ENCODE measurements at regions not wholly inside any gene's neighbourhood (a gene's known extent, or its start where the extent isn't known, plus 50 kb on each side); places are given as distances from the start of the nearest gene placed in this dataset.

GRCh38 chr21:43315244-43316137, 111.4 kb downstream of the SIK1 start:
- H2BK12ac ChIP-seq (ENCODE audit: low read length), result no peak overlapping the region
- H2AK5ac ChIP-seq (ENCODE audit: low read length), result no peak overlapping the region
- H4K8ac ChIP-seq (ENCODE audit: low read depth, low read length), result no peak overlapping the region
- no peak overlapping the region for H4K91ac ChIP-seq (ENCODE audit: low read depth, low read length)
- no peak overlapping the region for H3K4me2 ChIP-seq (ENCODE audit: low read length)
- H3K9me3 ChIP-seq (ENCODE audit: insufficient read depth, low read depth, low read length), result peaks cover 10% of the 10 kb centered on the region
- no peak overlapping the region for H3K18ac ChIP-seq (ENCODE audit: low read length)
- H3K4me1 ChIP-seq (ENCODE audit: control insufficient read depth in 1 of 2, insufficient read depth in 2 of 2, low read length in 2 of 2), result peaks cover 6 to 10% of the 10 kb centered on the region in 2 experiments
- H3K27me3 ChIP-seq (ENCODE audit: insufficient read depth, low read length), result no peaks in the 10 kb centered on the region
- no peaks in the 10 kb centered on the region for H3K36me3 ChIP-seq (ENCODE audit: control insufficient read depth in 1 of 2, insufficient read depth in 2 of 2, low read length in 2 of 2)
- H3K27ac ChIP-seq (ENCODE audit: low read depth, low read length), result no peak overlapping the region
- no peaks in the 10 kb centered on the region for H3K79me1 ChIP-seq (ENCODE audit: low read length)
- no peak overlapping the region for H3K23ac ChIP-seq (ENCODE audit: low read length)
- WGBS (ENCODE audit: extremely low coverage, insufficient coverage, insufficient read length), result 100% methylated on average over 1 of the region's 27 CpGs
- no peak overlapping the region for H3K4me3 ChIP-seq (ENCODE audit: low read depth, low read length)
- H2BK120ac ChIP-seq (ENCODE audit: insufficient read depth, low read length, poor library complexity), result no peak overlapping the region
- DNase-seq, result no peak
- H3K4ac ChIP-seq (ENCODE audit: low read depth, low read length), result no peak overlapping the region
- no peak overlapping the region for H4K12ac ChIP-seq (ENCODE audit: low read depth, low read length)
- H2BK5ac ChIP-seq (ENCODE audit: low read depth, low read length, poor library complexity), result no peak overlapping the region
- H3K79me2 ChIP-seq (ENCODE audit: control insufficient read depth, insufficient read depth, low read length, poor library complexity), result no peaks in the 10 kb centered on the region
- H3K14ac ChIP-seq (ENCODE audit: low read length), result no peak overlapping the region
- H2AFZ ChIP-seq (ENCODE audit: insufficient read depth, low read length, poor library complexity), result no peak overlapping the region
- no peak overlapping the region for H3K9ac ChIP-seq (ENCODE audit: low read length)

DNA sequence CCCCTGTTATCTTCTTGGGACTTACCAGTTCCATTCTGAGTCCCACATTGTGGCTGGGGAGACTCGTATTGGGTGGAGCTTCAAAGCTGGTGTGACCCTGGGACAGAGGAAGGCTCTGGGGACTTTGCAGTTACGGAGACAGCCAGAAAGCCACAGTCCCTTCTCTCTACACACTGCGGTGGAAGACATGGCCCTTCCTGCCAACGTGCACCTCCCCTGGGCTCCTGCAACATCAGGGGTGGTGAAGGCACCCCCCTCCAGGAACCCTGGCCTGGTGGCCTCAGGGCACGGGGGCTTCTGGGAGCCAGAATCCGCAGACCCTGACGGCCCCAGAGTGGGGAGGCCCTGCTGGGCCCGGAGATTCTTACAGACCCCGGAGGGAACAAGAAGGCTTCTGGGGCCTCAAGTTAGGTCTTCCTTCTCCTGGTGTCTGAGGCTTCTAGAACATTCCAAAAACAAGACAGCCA, 113.0 kb downstream of the SIK1 start:
- Histone ChIP-seq H4K12ac (ENCODE audit: low read depth, low read length) (no peak overlapping the region), H4K8ac (ENCODE audit: low read depth, low read length) (no peak overlapping the region), H3K27ac (ENCODE audit: low read depth, low read length) (no peak overlapping the region), H3K4me3 (ENCODE audit: low read depth, low read length) (no peak overlapping the region), H3K9me3 (ENCODE audit: insufficient read depth, low read depth, low read length) (peaks cover 9% of the 10 kb centered on the region), H3K18ac (ENCODE audit: low read length) (no peak overlapping the region), H4K91ac (ENCODE audit: low read depth, low read length) (no peak overlapping the region), H3K9ac (ENCODE audit: low read length) (no peak overlapping the region), H3K4me1 (ENCODE audit: control insufficient read depth in 1 of 2, insufficient read depth in 2 of 2, low read length in 2 of 2) (peaks cover 6 to 8% of the 10 kb centered on the region in 2 experiments), H3K4ac (ENCODE audit: low read depth, low read length) (no peak overlapping the region), H3K79me1 (ENCODE audit: low read length) (no peaks in the 10 kb centered on the region), H2AFZ (ENCODE audit: insufficient read depth, low read length, poor library complexity) (no peak overlapping the region), H3K36me3 (ENCODE audit: control insufficient read depth in 1 of 2, insufficient read depth in 2 of 2, low read length in 2 of 2) (no peaks in the 10 kb centered on the region), H2AK5ac (ENCODE audit: low read length) (no peak overlapping the region), H2BK12ac (ENCODE audit: low read length) (peak overlapping the region; percentile 18), H3K23ac (ENCODE audit: low read length) (no peak overlapping the region), H3K4me2 (ENCODE audit: low read length) (no peak overlapping the region), H3K27me3 (ENCODE audit: insufficient read depth, low read length) (no peaks in the 10 kb centered on the region), H3K79me2 (ENCODE audit: control insufficient read depth, insufficient read depth, low read length, poor library complexity) (no peaks in the 10 kb centered on the region), H2BK120ac (ENCODE audit: insufficient read depth, low read length, poor library complexity) (no peak overlapping the region), H2BK5ac (ENCODE audit: low read depth, low read length, poor library complexity) (no peak overlapping the region), H3K14ac (ENCODE audit: low read length) (no peak overlapping the region)
- no CpG with 5 or more reads among the region's 9 CpGs for WGBS (ENCODE audit: extremely low coverage, insufficient coverage, insufficient read length)
- no peak for DNase-seq

DNA sequence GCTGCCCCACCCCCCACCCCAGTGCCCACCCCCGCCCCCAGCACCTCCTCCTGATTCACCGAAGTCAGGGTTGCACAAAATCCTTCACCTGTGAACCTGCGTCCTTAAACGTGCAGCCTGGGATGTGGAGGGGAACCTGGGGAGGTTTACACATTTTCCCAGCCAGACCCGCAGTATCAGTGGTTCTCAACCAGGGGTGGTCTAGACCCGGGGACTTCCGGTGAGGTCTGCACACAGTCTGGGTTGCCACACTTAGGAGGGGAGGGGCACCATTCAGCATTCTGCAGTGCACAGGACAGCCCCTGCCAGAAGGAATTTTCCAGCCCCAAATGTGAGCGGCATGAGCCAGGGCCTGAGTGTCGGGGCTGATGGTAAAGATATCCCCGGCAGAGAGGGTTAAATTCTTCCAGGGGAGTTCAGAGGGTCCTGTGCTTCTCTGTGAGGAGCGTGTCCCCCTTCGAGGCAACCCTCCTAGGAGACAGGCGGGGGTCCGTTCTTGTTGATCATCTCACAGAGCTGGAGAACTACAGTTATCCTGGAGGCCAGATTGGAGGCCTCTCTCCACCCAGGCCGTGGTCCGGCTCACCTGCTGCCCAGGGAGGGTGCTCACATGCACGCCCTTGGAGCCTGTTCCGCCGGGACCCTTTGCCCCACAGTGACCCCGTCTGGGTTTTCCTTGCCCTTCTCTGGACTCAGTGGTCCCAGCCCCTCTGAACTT, 113.6 kb downstream of the SIK1 start:
- no peak overlapping the region for H3K18ac ChIP-seq (ENCODE audit: low read length)
- no peak overlapping the region for H3K23ac ChIP-seq (ENCODE audit: low read length)
- no peak overlapping the region for H2BK120ac ChIP-seq (ENCODE audit: insufficient read depth, low read length, poor library complexity)
- H4K12ac ChIP-seq (ENCODE audit: low read depth, low read length), result no peak overlapping the region
- no peak overlapping the region for H4K91ac ChIP-seq (ENCODE audit: low read depth, low read length)
- H4K8ac ChIP-seq (ENCODE audit: low read depth, low read length), result no peak overlapping the region
- H2BK5ac ChIP-seq (ENCODE audit: low read depth, low read length, poor library complexity), result no peak overlapping the region
- no peak overlapping the region for H3K9ac ChIP-seq (ENCODE audit: low read length)
- no peak overlapping the region for H2AK5ac ChIP-seq (ENCODE audit: low read length)
- H3K14ac ChIP-seq (ENCODE audit: low read length), result no peak overlapping the region
- H3K4me1 ChIP-seq (ENCODE audit: control insufficient read depth in 1 of 2, insufficient read depth in 2 of 2, low read length in 2 of 2), result peaks cover 4 to 8% of the 10 kb centered on the region in 2 experiments
- H3K79me1 ChIP-seq (ENCODE audit: low read length), result no peaks in the 10 kb centered on the region
- no peak overlapping the region for H3K27ac ChIP-seq (ENCODE audit: low read depth, low read length)
- no peak overlapping the region for H3K4me2 ChIP-seq (ENCODE audit: low read length)
- peaks cover 9% of the 10 kb centered on the region for H3K9me3 ChIP-seq (ENCODE audit: insufficient read depth, low read depth, low read length)
- H3K27me3 ChIP-seq (ENCODE audit: insufficient read depth, low read length), result no peaks in the 10 kb centered on the region
- H2AFZ ChIP-seq (ENCODE audit: insufficient read depth, low read length, poor library complexity), result no peak overlapping the region
- no CpG with 5 or more reads among the region's 20 CpGs for WGBS (ENCODE audit: extremely low coverage, insufficient coverage, insufficient read length)
- DNase-seq, result no peak
- H3K79me2 ChIP-seq (ENCODE audit: control insufficient read depth, insufficient read depth, low read length, poor library complexity), result no peaks in the 10 kb centered on the region
- peak overlapping the region; percentile 18 for H2BK12ac ChIP-seq (ENCODE audit: low read length)
- no peak overlapping the region for H3K4me3 ChIP-seq (ENCODE audit: low read depth, low read length)
- H3K36me3 ChIP-seq (ENCODE audit: control insufficient read depth in 1 of 2, insufficient read depth in 2 of 2, low read length in 2 of 2), result no peaks in the 10 kb centered on the region
- no peak overlapping the region for H3K4ac ChIP-seq (ENCODE audit: low read depth, low read length)

DNA sequence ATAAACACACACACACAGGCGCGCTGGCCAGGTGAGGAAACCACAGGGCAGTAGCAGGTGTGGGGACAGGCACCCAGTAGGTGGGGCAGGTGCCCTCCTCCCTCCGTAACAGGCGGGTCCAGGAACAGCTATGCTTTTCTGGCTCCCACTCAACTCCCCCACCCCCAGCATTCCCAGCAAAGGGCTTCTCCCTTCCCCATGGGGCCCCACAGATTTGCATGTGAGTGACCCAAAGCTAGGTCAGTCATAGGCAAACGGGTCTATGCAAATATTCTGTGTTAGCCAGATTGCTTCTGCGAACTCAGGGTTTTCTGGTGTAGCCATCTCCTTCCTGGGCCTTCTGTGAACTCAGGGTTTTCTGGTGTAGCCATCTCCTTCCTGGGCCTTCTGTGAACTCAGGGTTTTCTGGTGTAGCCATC, 114.2 kb downstream of the SIK1 start:
- H4K8ac ChIP-seq (ENCODE audit: low read depth, low read length), result no peak overlapping the region

More for the DNA sequence above, 114.2 kb downstream of the SIK1 start:
- H3K4ac ChIP-seq (ENCODE audit: low read depth, low read length), result no peak overlapping the region
- WGBS (ENCODE audit: extremely low coverage, insufficient coverage, insufficient read length), result no CpG with 5 or more reads among the region's 6 CpGs
- H3K79me2 ChIP-seq (ENCODE audit: control insufficient read depth, insufficient read depth, low read length, poor library complexity), result no peaks in the 10 kb centered on the region
- H3K36me3 ChIP-seq (ENCODE audit: control insufficient read depth in 1 of 2, insufficient read depth in 2 of 2, low read length in 2 of 2), result no peaks in the 10 kb centered on the region
- H4K12ac ChIP-seq (ENCODE audit: low read depth, low read length), result no peak overlapping the region
- H3K9ac ChIP-seq (ENCODE audit: low read length), result no peak overlapping the region
- peaks cover 7% of the 10 kb centered on the region for H3K9me3 ChIP-seq (ENCODE audit: insufficient read depth, low read depth, low read length)
- no peak for DNase-seq
- H2BK120ac ChIP-seq (ENCODE audit: insufficient read depth, low read length, poor library complexity), result no peak overlapping the region
- H2AFZ ChIP-seq (ENCODE audit: insufficient read depth, low read length, poor library complexity), result no peak overlapping the region
- no peak overlapping the region for H3K18ac ChIP-seq (ENCODE audit: low read length)
- H2AK5ac ChIP-seq (ENCODE audit: low read length), result no peak overlapping the region
- H3K23ac ChIP-seq (ENCODE audit: low read length), result no peak overlapping the region
- no peak overlapping the region for H3K4me3 ChIP-seq (ENCODE audit: low read depth, low read length)
- no peaks in the 10 kb centered on the region for H3K27me3 ChIP-seq (ENCODE audit: insufficient read depth, low read length)
- no peak overlapping the region for H4K91ac ChIP-seq (ENCODE audit: low read depth, low read length)
- no peak overlapping the region for H2BK5ac ChIP-seq (ENCODE audit: low read depth, low read length, poor library complexity)
- no peaks in the 10 kb centered on the region for H3K79me1 ChIP-seq (ENCODE audit: low read length)
- H3K27ac ChIP-seq (ENCODE audit: low read depth, low read length), result no peak overlapping the region
- no peak overlapping the region for H3K4me2 ChIP-seq (ENCODE audit: low read length)
- peak overlapping the region; percentile 6 for H2BK12ac ChIP-seq (ENCODE audit: low read length)
- H3K14ac ChIP-seq (ENCODE audit: low read length), result no peak overlapping the region
- peaks cover 4 to 8% of the 10 kb centered on the region in 2 experiments for H3K4me1 ChIP-seq (ENCODE audit: control insufficient read depth in 1 of 2, insufficient read depth in 2 of 2, low read length in 2 of 2)

Measured in trophoblast cell (in vitro differentiated cells and primary cell).